GM19395 (cell line): ENCODE measurements at regions not wholly inside any gene's neighbourhood (a gene's known extent, or its start where the extent isn't known, plus 50 kb on each side); places are given as distances from the start of the nearest gene placed in this dataset.

ENCODE experiments used
- ATAC-seq: cut with Tn5 transposase; IDR thresholded peaks from one replicate; pipeline ENCODE4 v1.9.1; 2021; ENCODE audit warnings: mild to moderate bottlenecking, moderate library complexity; ENCODE audit not compliant: unreplicated experiment

GRCh38 chr2:117763804-117764203 lies 50.7 kb upstream of the DDX18 start:
- ATAC-seq, result no peak
